HG02840 (cell line): ENCODE measurements at regions not wholly inside any gene's neighbourhood (a gene's known extent, or its start where the extent isn't known, plus 50 kb on each side); places are given as distances from the start of the nearest gene placed in this dataset.

Source experiments
- ATAC-seq: cut with Tn5 transposase; IDR thresholded peaks from one replicate; pipeline ENCODE4 v1.9.1; 2021; ENCODE audit warnings: mild to moderate bottlenecking, moderate library complexity, moderate number of reproducible peaks; ENCODE audit not compliant: unreplicated experiment, low FRiP score

- no peak for ATAC-seq
These were observed 215.6 kb upstream of the MAF start for GRCh38 chr16:79816081-79816497.

- no peak for ATAC-seq
These were observed 214.5 kb upstream of the MAF start for GRCh38 chr16:79815049-79815448.

- ATAC-seq = no peak
These were observed 213.6 kb upstream of the MAF start for GRCh38 chr16:79814124-79814523.

- no peak for ATAC-seq
These were observed 211.0 kb upstream of the MAF start for GRCh38 chr16:79811541-79811940.

- ATAC-seq = no peak
These were observed 210.1 kb upstream of the MAF start for GRCh38 chr16:79810449-79811189.

- no peak for ATAC-seq
These were observed 208.8 kb upstream of the MAF start for GRCh38 chr16:79809376-79809775.

GRCh38 chr16:79808731-79809130 lies 208.2 kb upstream of the MAF start:
- no peak for ATAC-seq

GRCh38 chr16:79806757-79807156 lies 206.2 kb upstream of the MAF start:
- ATAC-seq = no peak

- ATAC-seq = no peak
These were observed 205.1 kb upstream of the MAF start for GRCh38 chr16:79805621-79806020.

GRCh38 chr16:79801646-79802045 lies 201.1 kb upstream of the MAF start:
- no peak for ATAC-seq

GRCh38 chr16:79800016-79800608 lies 199.6 kb upstream of the MAF start:
- no peak for ATAC-seq

GRCh38 chr16:79798416-79799053 lies 198.0 kb upstream of the MAF start:
- no peak for ATAC-seq

GRCh38 chr16:79797486-79797885 lies 196.9 kb upstream of the MAF start:
- ATAC-seq = no peak

GRCh38 chr16:79795556-79795955 lies 195.0 kb upstream of the MAF start:
- ATAC-seq = no peak

- no peak for ATAC-seq
These were observed 194.4 kb upstream of the MAF start for GRCh38 chr16:79794941-79795340.

- no peak for ATAC-seq
These were observed 192.3 kb upstream of the MAF start for GRCh38 chr16:79792664-79793351.

GRCh38 chr16:79792076-79792475 lies 191.5 kb upstream of the MAF start:
- ATAC-seq = no peak

- no peak for ATAC-seq
These were observed 190.3 kb upstream of the MAF start for GRCh38 chr16:79790854-79791253.

- ATAC-seq = no peak
These were observed 188.4 kb upstream of the MAF start for GRCh38 chr16:79788949-79789348.

GRCh38 chr16:79786389-79786788 lies 185.9 kb upstream of the MAF start:
- ATAC-seq = no peak

GRCh38 chr16:79784007-79784406 lies 183.5 kb upstream of the MAF start:
- no peak for ATAC-seq
